ENCODE measurements at regions not wholly inside any gene's neighbourhood (a gene's known extent, or its start where the extent isn't known, plus 50 kb on each side); places are given as distances from the start of the nearest gene placed in this dataset.
"Not testable (repeated sequence)": the region's sequence is repeated elsewhere in the genome, so short reads cannot be mapped to it uniquely, and the experiment has no call there.

DNA sequence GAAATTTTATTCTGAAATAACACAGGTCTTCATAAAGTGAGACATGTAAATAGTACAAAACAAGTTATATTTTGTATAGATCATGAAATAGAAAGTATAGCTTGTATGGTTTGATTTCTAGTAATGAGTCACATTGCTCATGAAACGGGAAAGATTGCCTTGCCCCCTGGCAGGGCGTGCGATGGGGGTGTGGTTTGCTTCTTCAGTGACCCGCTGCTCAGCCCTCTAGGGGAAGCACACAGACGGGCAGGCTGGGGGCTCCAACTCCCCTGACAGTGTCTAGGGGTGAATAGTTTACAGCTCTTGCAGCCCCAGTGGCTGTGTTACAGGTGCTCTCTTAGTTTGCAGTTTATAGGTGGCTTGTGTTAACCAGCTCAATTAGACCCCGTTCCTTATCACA, 170.5 kb upstream of the RGS17 start:
- no peaks in the 10 kb centered on the region for H3K4me1 ChIP-seq (ENCODE audit: insufficient read depth, low read length)
- no peaks in the 10 kb centered on the region for H3K9me3 ChIP-seq (ENCODE audit: insufficient read depth, low read depth, low read length)
- no peak overlapping the region for H3K4me3 ChIP-seq (ENCODE audit: low read length)
- H3K27ac ChIP-seq (ENCODE audit: low read length), result no peak overlapping the region
- H3K27me3 ChIP-seq (ENCODE audit: insufficient read depth, low read length), result no peaks in the 10 kb centered on the region
- H3K36me3 ChIP-seq (ENCODE audit: insufficient read depth, low read depth, low read length), result no peaks in the 10 kb centered on the region
- H3K9ac ChIP-seq (ENCODE audit: low read depth, low read length), result no peak overlapping the region

GRCh38 chr6:153282456-153282855, 151.4 kb upstream of the RGS17 start:
- not testable (repeated sequence) for H3K36me3 ChIP-seq (ENCODE audit: insufficient read depth, low read depth, low read length); H3K4me1 ChIP-seq (ENCODE audit: insufficient read depth, low read length); H3K4me3 ChIP-seq (ENCODE audit: low read length); H3K9me3 ChIP-seq (ENCODE audit: insufficient read depth, low read depth, low read length); H3K27ac ChIP-seq (ENCODE audit: low read length); H3K27me3 ChIP-seq (ENCODE audit: insufficient read depth, low read length); H3K9ac ChIP-seq (ENCODE audit: low read depth, low read length)

- Histone ChIP-seq H3K36me3 (ENCODE audit: insufficient read depth, low read depth, low read length) (no peaks in the 10 kb centered on the region), H3K4me3 (ENCODE audit: low read length) (no peak overlapping the region), H3K9ac (ENCODE audit: low read depth, low read length) (no peak overlapping the region), H3K27me3 (ENCODE audit: insufficient read depth, low read length) (no peaks in the 10 kb centered on the region), H3K9me3 (ENCODE audit: insufficient read depth, low read depth, low read length) (no peaks in the 10 kb centered on the region), H3K4me1 (ENCODE audit: insufficient read depth, low read length) (no peaks in the 10 kb centered on the region), H3K27ac (ENCODE audit: low read length) (no peak overlapping the region)
These were observed 144.9 kb upstream of the RGS17 start for GRCh38 chr6:153275997-153276396.

- no peak overlapping the region for H3K4me3 ChIP-seq (ENCODE audit: low read length)
- no peaks in the 10 kb centered on the region for H3K36me3 ChIP-seq (ENCODE audit: insufficient read depth, low read depth, low read length)
- H3K9ac ChIP-seq (ENCODE audit: low read depth, low read length), result no peak overlapping the region
- H3K27ac ChIP-seq (ENCODE audit: low read length), result no peak overlapping the region
- H3K9me3 ChIP-seq (ENCODE audit: insufficient read depth, low read depth, low read length), result no peaks in the 10 kb centered on the region
- no peaks in the 10 kb centered on the region for H3K4me1 ChIP-seq (ENCODE audit: insufficient read depth, low read length)
- H3K27me3 ChIP-seq (ENCODE audit: insufficient read depth, low read length), result no peaks in the 10 kb centered on the region
These were observed 141.3 kb upstream of the RGS17 start for GRCh38 chr6:153272201-153272980.

- Histone ChIP-seq H3K27ac (ENCODE audit: low read length) (no peak overlapping the region), H3K4me3 (ENCODE audit: low read length) (no peak overlapping the region), H3K9ac (ENCODE audit: low read depth, low read length) (no peak overlapping the region), H3K9me3 (ENCODE audit: insufficient read depth, low read depth, low read length) (no peaks in the 10 kb centered on the region), H3K4me1 (ENCODE audit: insufficient read depth, low read length) (no peaks in the 10 kb centered on the region), H3K36me3 (ENCODE audit: insufficient read depth, low read depth, low read length) (no peaks in the 10 kb centered on the region), H3K27me3 (ENCODE audit: insufficient read depth, low read length) (no peaks in the 10 kb centered on the region)
These were observed 132.4 kb upstream of the RGS17 start for GRCh38 chr6:153263489-153263888.

GRCh38 chr6:153251326-153251725, 120.2 kb upstream of the RGS17 start:
- H3K27me3 ChIP-seq (ENCODE audit: insufficient read depth, low read length), result no peaks in the 10 kb centered on the region
- no peak overlapping the region for H3K4me3 ChIP-seq (ENCODE audit: low read length)
- H3K9me3 ChIP-seq (ENCODE audit: insufficient read depth, low read depth, low read length), result no peaks in the 10 kb centered on the region
- no peaks in the 10 kb centered on the region for H3K36me3 ChIP-seq (ENCODE audit: insufficient read depth, low read depth, low read length)
- no peak overlapping the region for H3K9ac ChIP-seq (ENCODE audit: low read depth, low read length)
- no peak overlapping the region for H3K27ac ChIP-seq (ENCODE audit: low read length)
- no peaks in the 10 kb centered on the region for H3K4me1 ChIP-seq (ENCODE audit: insufficient read depth, low read length)

- H3K36me3 ChIP-seq (ENCODE audit: insufficient read depth, low read depth, low read length), result no peaks in the 10 kb centered on the region
- H3K27ac ChIP-seq (ENCODE audit: low read length), result no peak overlapping the region
- H3K9ac ChIP-seq (ENCODE audit: low read depth, low read length), result no peak overlapping the region
- H3K4me1 ChIP-seq (ENCODE audit: insufficient read depth, low read length), result no peaks in the 10 kb centered on the region
- peaks cover 3% of the 10 kb centered on the region; the same call in 1 of the 2 replicates for H3K9me3 ChIP-seq (ENCODE audit: insufficient read depth, low read depth, low read length)
- no peaks in the 10 kb centered on the region for H3K27me3 ChIP-seq (ENCODE audit: insufficient read depth, low read length)
- H3K4me3 ChIP-seq (ENCODE audit: low read length), result no peak overlapping the region
These were observed 106.6 kb upstream of the RGS17 start for GRCh38 chr6:153237670-153238069.

DNA sequence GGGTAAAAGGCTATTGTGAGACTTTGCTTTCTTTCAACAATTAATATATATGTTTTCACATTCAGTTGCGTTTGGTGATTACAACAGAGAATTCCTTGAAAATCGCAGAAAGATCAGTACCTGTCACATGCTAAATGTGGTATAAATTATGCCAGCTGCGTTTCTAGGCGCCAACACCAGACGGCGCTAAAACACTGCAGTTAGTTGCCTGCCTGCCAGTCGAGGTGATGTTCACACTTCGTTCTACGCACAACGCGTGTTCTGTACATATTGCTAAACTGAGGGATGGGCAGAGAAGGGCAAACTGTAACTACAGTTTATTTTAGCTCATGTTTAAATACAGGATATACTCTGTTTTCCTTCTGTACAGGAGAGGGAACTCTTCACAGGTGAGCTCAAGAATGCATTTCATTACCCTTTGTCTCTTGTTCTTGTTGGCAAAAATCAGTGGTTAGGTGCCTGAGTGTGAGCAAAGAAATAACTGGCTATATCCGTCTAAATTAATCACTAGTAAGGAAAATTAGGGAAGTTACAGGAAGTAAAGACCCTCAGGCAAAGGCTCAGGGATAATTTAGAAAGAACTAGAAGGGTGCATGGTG, 100.1 kb upstream of the RGS17 start:
- no peak overlapping the region for H3K9ac ChIP-seq (ENCODE audit: low read depth, low read length)
- H3K36me3 ChIP-seq (ENCODE audit: insufficient read depth, low read depth, low read length), result no peaks in the 10 kb centered on the region
- no peaks in the 10 kb centered on the region for H3K4me1 ChIP-seq (ENCODE audit: insufficient read depth, low read length)
- no peak overlapping the region for H3K27ac ChIP-seq (ENCODE audit: low read length)
- peaks cover 5% of the 10 kb centered on the region; the same call in 1 of the 2 replicates for H3K27me3 ChIP-seq (ENCODE audit: insufficient read depth, low read length)
- H3K4me3 ChIP-seq (ENCODE audit: low read length), result no peak overlapping the region
- H3K9me3 ChIP-seq (ENCODE audit: insufficient read depth, low read depth, low read length), result no peaks in the 10 kb centered on the region

DNA sequence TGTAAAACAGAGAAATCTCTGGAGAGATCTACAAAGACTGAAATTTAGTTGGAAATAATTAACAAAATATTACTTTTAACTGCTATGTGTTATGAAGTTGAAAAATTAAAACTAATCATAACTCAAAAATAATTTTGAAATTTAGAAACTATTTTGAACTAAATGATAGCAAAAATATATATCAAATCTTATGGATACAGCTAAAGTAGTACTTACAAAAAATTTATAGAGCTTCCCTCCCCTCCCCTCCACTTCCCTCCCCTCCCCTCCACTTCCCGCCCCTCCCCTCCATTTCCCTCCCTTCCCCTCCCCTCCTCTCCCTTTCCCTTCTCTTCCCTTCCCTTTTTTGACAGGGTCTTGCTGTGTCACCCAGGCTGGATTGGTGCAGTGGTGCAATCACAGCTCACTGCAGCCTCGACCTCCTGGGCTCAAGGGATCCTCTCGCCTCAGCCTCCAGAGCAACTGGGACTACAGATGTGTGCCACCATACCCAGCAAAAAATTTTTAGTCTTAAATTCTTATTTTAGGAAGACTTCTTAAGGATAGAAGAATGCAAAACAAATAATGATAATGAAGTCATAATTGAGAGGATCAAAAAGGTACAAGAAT, 87.2 kb upstream of the RGS17 start:
- H3K27ac ChIP-seq (ENCODE audit: low read length), result no peak overlapping the region
- no peaks in the 10 kb centered on the region for H3K36me3 ChIP-seq (ENCODE audit: insufficient read depth, low read depth, low read length)
- H3K4me3 ChIP-seq (ENCODE audit: low read length), result no peak overlapping the region

GRCh38 chr6:153216789-153217188, 85.7 kb upstream of the RGS17 start:
- H3K27me3 ChIP-seq (ENCODE audit: insufficient read depth, low read length), result no peaks in the 10 kb centered on the region
- no peak overlapping the region for H3K27ac ChIP-seq (ENCODE audit: low read length)
- no peaks in the 10 kb centered on the region for H3K9me3 ChIP-seq (ENCODE audit: insufficient read depth, low read depth, low read length)
- H3K36me3 ChIP-seq (ENCODE audit: insufficient read depth, low read depth, low read length), result no peaks in the 10 kb centered on the region
- H3K9ac ChIP-seq (ENCODE audit: low read depth, low read length), result no peak overlapping the region
- no peak overlapping the region for H3K4me3 ChIP-seq (ENCODE audit: low read length)
- H3K4me1 ChIP-seq (ENCODE audit: insufficient read depth, low read length), result no peaks in the 10 kb centered on the region

More for the DNA sequence above, 87.2 kb upstream of the RGS17 start:
- no peaks in the 10 kb centered on the region for H3K27me3 ChIP-seq (ENCODE audit: insufficient read depth, low read length)
- no peak overlapping the region for H3K9ac ChIP-seq (ENCODE audit: low read depth, low read length)
- no peaks in the 10 kb centered on the region for H3K4me1 ChIP-seq (ENCODE audit: insufficient read depth, low read length)
- H3K9me3 ChIP-seq (ENCODE audit: insufficient read depth, low read depth, low read length), result no peaks in the 10 kb centered on the region

DNA sequence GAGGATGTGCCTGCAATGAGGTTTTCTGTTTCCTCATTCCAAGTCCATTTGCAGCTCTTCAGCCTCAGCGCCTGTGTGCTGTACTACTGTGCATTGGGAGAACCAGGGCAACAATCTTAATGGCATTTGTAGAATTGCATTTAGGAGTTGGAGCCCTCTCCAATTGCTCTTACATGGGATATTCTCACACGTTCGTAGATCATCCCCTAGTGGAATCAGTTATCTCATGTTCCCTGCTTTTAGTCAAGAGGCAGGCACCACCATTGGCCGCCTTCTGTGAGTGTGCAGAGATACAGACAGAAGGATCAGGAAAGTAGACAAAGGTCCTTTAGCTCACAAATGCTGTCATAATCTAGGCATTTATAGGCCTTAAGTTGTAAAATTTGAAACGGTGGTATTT, 84.2 kb upstream of the RGS17 start:
- H3K9ac ChIP-seq (ENCODE audit: low read depth, low read length), result no peak overlapping the region
- H3K27ac ChIP-seq (ENCODE audit: low read length), result no peak overlapping the region
- H3K4me3 ChIP-seq (ENCODE audit: low read length), result no peak overlapping the region
- no peaks in the 10 kb centered on the region for H3K36me3 ChIP-seq (ENCODE audit: insufficient read depth, low read depth, low read length)
- H3K27me3 ChIP-seq (ENCODE audit: insufficient read depth, low read length), result no peaks in the 10 kb centered on the region
- no peaks in the 10 kb centered on the region for H3K9me3 ChIP-seq (ENCODE audit: insufficient read depth, low read depth, low read length)
- no peaks in the 10 kb centered on the region for H3K4me1 ChIP-seq (ENCODE audit: insufficient read depth, low read length)

- Histone ChIP-seq H3K27ac (ENCODE audit: low read length) (no peak overlapping the region), H3K36me3 (ENCODE audit: insufficient read depth, low read depth, low read length) (no peaks in the 10 kb centered on the region), H3K27me3 (ENCODE audit: insufficient read depth, low read length) (no peaks in the 10 kb centered on the region), H3K9ac (ENCODE audit: low read depth, low read length) (no peak overlapping the region), H3K9me3 (ENCODE audit: insufficient read depth, low read depth, low read length) (no peaks in the 10 kb centered on the region), H3K4me3 (ENCODE audit: low read length) (no peak overlapping the region), H3K4me1 (ENCODE audit: insufficient read depth, low read length) (no peaks in the 10 kb centered on the region)
These were observed 83.4 kb upstream of the RGS17 start for GRCh38 chr6:153214436-153214835.

All from iPS-20b (cell line).